ENCODE measurements at regions not wholly inside any gene's neighbourhood (a gene's known extent, or its start where the extent isn't known, plus 50 kb on each side); places are given as distances from the start of the nearest gene placed in this dataset.

- no peak overlapping the region for H3K27ac ChIP-seq
- no peak overlapping the region for H3K4me3 ChIP-seq
- H3K27me3 ChIP-seq, result no peaks in the 10 kb centered on the region
- H3K9me3 ChIP-seq, result no peaks in the 10 kb centered on the region
- DNase-seq (ENCODE audit: low spot score), result no peak
- no peak for TF ChIP-seq CTCF (IDR thresholded peaks at IDR 0.05)
- H3K36me3 ChIP-seq, result no peaks in the 10 kb centered on the region
- H3K4me1 ChIP-seq, result no peaks in the 10 kb centered on the region
Measured at GRCh38 chr1:213415691-213416380, 364.8 kb downstream of the RPS6KC1 start.

GRCh38 chr1:213416461-213417224, 365.6 kb downstream of the RPS6KC1 start:
- no peak overlapping the region for H3K4me3 ChIP-seq
- H3K4me1 ChIP-seq, result no peaks in the 10 kb centered on the region
- H3K9me3 ChIP-seq, result no peaks in the 10 kb centered on the region
- H3K36me3 ChIP-seq, result no peaks in the 10 kb centered on the region
- no peak for TF ChIP-seq CTCF (IDR thresholded peaks at IDR 0.05)
- no peak for DNase-seq (ENCODE audit: low spot score)
- no peaks in the 10 kb centered on the region for H3K27me3 ChIP-seq
- H3K27ac ChIP-seq, result no peak overlapping the region

GRCh38 chr1:213417225-213417820, 366.3 kb downstream of the RPS6KC1 start:
- no peak overlapping the region for H3K4me3 ChIP-seq
- H3K27ac ChIP-seq, result no peak overlapping the region
- H3K9me3 ChIP-seq, result no peaks in the 10 kb centered on the region
- H3K27me3 ChIP-seq, result no peaks in the 10 kb centered on the region
- no peaks in the 10 kb centered on the region for H3K4me1 ChIP-seq
- TF ChIP-seq CTCF (IDR thresholded peaks at IDR 0.05), result no peak
- no peak for DNase-seq (ENCODE audit: low spot score)
- H3K36me3 ChIP-seq, result no peaks in the 10 kb centered on the region

GRCh38 chr1:213417846-213418245, 366.8 kb downstream of the RPS6KC1 start:
- no peaks in the 10 kb centered on the region for H3K9me3 ChIP-seq
- no peak for TF ChIP-seq CTCF (IDR thresholded peaks at IDR 0.05)
- H3K27me3 ChIP-seq, result no peaks in the 10 kb centered on the region
- no peaks in the 10 kb centered on the region for H3K36me3 ChIP-seq
- no peak overlapping the region for H3K4me3 ChIP-seq
- no peaks in the 10 kb centered on the region for H3K4me1 ChIP-seq
- H3K27ac ChIP-seq, result no peak overlapping the region
- no peak for DNase-seq (ENCODE audit: low spot score)

GRCh38 chr1:213418268-213419071, 367.4 kb downstream of the RPS6KC1 start:
- TF ChIP-seq CTCF (IDR thresholded peaks at IDR 0.05), result no peak
- Histone ChIP-seq H3K27me3 (no peaks in the 10 kb centered on the region), H3K36me3 (no peaks in the 10 kb centered on the region), H3K27ac (no peak overlapping the region), H3K4me3 (no peak overlapping the region), H3K9me3 (no peaks in the 10 kb centered on the region), H3K4me1 (no peaks in the 10 kb centered on the region)
- DNase-seq (ENCODE audit: low spot score), result no peak
